ENCODE measurements at regions not wholly inside any gene's neighbourhood (a gene's known extent, or its start where the extent isn't known, plus 50 kb on each side); places are given as distances from the start of the nearest gene placed in this dataset.

DNA sequence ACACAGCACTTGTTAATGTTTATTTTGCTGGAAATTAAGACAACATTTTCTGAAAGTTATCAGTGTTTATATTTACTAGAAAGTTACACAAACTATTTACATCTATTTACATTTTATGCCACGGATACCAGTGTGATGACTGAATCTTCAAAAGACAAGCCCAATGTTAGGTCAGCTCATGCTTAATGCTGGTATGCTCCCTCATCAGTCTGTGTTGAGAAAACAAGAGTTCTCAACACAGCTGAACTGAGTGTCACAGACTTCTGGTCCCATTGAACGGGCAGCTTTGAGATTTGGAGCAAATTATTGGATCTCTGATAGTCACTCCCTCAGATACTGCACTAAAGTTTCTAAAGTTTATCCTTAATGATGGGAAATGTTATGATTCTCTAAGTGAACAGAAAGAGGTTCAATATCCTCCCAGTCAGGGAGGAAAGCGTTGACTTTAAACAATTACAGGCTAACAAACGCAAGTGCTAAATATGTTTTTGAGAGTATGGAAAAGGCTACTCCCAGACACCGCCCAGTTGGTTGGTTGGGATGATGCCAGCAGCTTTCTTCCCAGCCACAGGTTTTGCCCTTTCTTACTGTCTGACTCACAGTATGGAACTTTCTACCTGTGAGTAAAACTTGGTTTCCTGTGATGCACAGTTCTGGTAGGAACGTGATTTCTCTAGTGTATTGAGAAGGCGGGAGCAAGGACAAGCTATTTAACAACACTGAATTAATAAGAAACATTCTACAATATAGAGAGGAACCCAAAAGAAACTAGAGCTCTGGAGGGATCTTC lies 1293.6 kb upstream of the TENM3 start:
- no TSS peak for BruUV-seq (replicated peaks)
- Mint-ChIP-seq H3K4me3 (ENCODE audit: unreplicated experiment) (no peak overlapping the region), H3K27me3 (ENCODE audit: insufficient read depth, unreplicated experiment) (no peaks in the 10 kb centered on the region), H3K36me3 (ENCODE audit: insufficient read depth, unreplicated experiment) (no peaks in the 10 kb centered on the region), H3K27ac (ENCODE audit: unreplicated experiment) (no peak overlapping the region), H3K9me3 (ENCODE audit: unreplicated experiment) (no peaks in the 10 kb centered on the region), H3K4me1 (ENCODE audit: low read depth, unreplicated experiment) (no peaks in the 10 kb centered on the region)
- CTCF ChIA-PET: no interaction called here
- intact Hi-C loops (cut with micrococcal nuclease; ENCODE audit: unreplicated experiment): loop anchor here (5.0 kb wide), 2 partner anchors 122 to 282 kb away; no protein-coding TSS in a partner anchor
- no peaks in the 10 kb centered on the region for H3K36me3 ChIP-seq (ENCODE audit: control insufficient read depth, insufficient read depth, low read length)
- no peak overlapping the region for H3K4me3 ChIP-seq (ENCODE audit: low read depth, low read length)
- H3K9me3 ChIP-seq: no peaks in the 10 kb centered on the region
- no peaks in the 10 kb centered on the region for H3K27me3 ChIP-seq (replicated peaks; ENCODE audit: control insufficient read depth, insufficient read depth, low read length)
- POLR2A ChIA-PET: no interaction called here
- TF ChIP-seq, protein P1, sequence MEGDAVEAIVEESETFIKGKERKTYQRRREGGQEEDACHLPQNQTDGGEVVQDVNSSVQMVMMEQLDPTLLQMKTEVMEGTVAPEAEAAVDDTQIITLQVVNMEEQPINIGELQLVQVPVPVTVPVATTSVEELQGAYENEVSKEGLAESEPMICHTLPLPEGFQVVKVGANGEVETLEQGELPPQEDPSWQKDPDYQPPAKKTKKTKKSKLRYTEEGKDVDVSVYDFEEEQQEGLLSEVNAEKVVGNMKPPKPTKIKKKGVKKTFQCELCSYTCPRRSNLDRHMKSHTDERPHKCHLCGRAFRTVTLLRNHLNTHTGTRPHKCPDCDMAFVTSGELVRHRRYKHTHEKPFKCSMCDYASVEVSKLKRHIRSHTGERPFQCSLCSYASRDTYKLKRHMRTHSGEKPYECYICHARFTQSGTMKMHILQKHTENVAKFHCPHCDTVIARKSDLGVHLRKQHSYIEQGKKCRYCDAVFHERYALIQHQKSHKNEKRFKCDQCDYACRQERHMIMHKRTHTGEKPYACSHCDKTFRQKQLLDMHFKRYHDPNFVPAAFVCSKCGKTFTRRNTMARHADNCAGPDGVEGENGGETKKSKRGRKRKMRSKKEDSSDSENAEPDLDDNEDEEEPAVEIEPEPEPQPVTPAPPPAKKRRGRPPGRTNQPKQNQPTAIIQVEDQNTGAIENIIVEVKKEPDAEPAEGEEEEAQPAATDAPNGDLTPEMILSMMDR (IDR thresholded peaks at IDR 0.05; ENCODE audit: insufficient read depth in 1 of 2, low read depth in 1 of 2, low read length in 1 of 2, severe bottlenecking in 1 of 2, unreplicated experiment in 1 of 2): no peak
- H3K4me1 ChIP-seq: no peaks in the 10 kb centered on the region
- DNase-seq: no peak

DNA sequence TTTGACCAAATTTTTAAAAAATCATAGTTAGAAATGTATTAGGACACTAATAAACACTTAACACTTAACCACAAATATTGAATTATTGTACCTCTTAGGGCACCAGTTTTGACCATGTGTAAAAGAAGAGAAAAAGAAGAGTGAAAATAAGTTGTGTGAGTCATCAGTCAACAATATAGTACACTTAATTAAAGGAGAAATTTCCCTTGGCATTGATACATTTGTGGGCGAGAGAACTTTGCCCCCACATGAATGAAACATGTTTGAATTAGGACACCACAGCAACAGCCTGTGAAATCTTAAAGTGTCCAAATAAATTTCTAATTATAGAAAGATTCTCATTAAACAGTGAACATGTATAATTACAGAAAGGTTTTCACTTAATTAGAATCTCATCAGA lies 1292.8 kb upstream of the TENM3 start:
- ChIA-PET POLR2A (no interaction called here), CTCF (no interaction called here)
- no peaks in the 10 kb centered on the region for H3K36me3 Mint-ChIP-seq (ENCODE audit: insufficient read depth, unreplicated experiment)
- TF ChIP-seq, protein P1 (IDR thresholded peaks at IDR 0.05; ENCODE audit: insufficient read depth in 1 of 2, low read depth in 1 of 2, low read length in 1 of 2, severe bottlenecking in 1 of 2, unreplicated experiment in 1 of 2): no peak
- H3K27ac Mint-ChIP-seq (ENCODE audit: unreplicated experiment): no peak overlapping the region
- H3K27me3 ChIP-seq (replicated peaks; ENCODE audit: control insufficient read depth, insufficient read depth, low read length): no peaks in the 10 kb centered on the region
- intact Hi-C loops (cut with micrococcal nuclease; ENCODE audit: unreplicated experiment): loop anchor here (5.0 kb wide), 1 partner anchor 123 kb away; no protein-coding TSS in a partner anchor
- no peaks in the 10 kb centered on the region for H3K9me3 ChIP-seq
- no TSS peak for BruUV-seq (replicated peaks)
- no peak overlapping the region for H3K4me3 ChIP-seq (ENCODE audit: low read depth, low read length)
- no peaks in the 10 kb centered on the region for H3K4me1 Mint-ChIP-seq (ENCODE audit: low read depth, unreplicated experiment)
- H3K27me3 Mint-ChIP-seq (ENCODE audit: insufficient read depth, unreplicated experiment): no peaks in the 10 kb centered on the region
- no peak for DNase-seq
- H3K4me1 ChIP-seq: no peaks in the 10 kb centered on the region
- no peaks in the 10 kb centered on the region for H3K36me3 ChIP-seq (ENCODE audit: control insufficient read depth, insufficient read depth, low read length)
- no peak overlapping the region for H3K4me3 Mint-ChIP-seq (ENCODE audit: unreplicated experiment)
- H3K9me3 Mint-ChIP-seq (ENCODE audit: unreplicated experiment): no peaks in the 10 kb centered on the region

DNA sequence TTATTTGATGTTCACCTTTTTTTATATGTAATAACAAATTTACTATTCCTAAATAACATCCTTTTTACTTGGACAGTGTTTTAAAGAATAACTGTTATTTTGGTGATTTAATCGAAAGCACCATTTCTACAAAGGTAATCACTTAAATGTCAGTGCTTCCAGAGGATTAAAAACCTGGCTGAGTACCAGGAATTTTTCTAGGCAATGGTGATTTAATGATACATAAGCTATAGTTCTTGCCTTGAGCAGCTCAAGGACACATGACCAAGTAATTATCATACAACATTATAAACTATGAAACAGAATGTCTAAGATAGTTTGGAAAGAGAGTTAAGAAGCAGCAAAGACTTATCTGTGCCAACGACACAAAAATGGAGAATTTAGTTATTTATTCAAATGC lies 1291.9 kb upstream of the TENM3 start:
- CTCF ChIA-PET: no interaction called here
- no peaks in the 10 kb centered on the region for H3K36me3 Mint-ChIP-seq (ENCODE audit: insufficient read depth, unreplicated experiment)
- Histone ChIP-seq H3K4me3 (ENCODE audit: low read depth, low read length) (no peak overlapping the region), H3K4me1 (no peaks in the 10 kb centered on the region), H3K36me3 (ENCODE audit: control insufficient read depth, insufficient read depth, low read length) (no peaks in the 10 kb centered on the region), H3K9me3 (no peaks in the 10 kb centered on the region), H3K27me3 (replicated peaks; ENCODE audit: control insufficient read depth, insufficient read depth, low read length) (no peaks in the 10 kb centered on the region)
- no peak overlapping the region for H3K27ac Mint-ChIP-seq (ENCODE audit: unreplicated experiment)
- no peaks in the 10 kb centered on the region for H3K4me1 Mint-ChIP-seq (ENCODE audit: low read depth, unreplicated experiment)
- H3K9me3 Mint-ChIP-seq (ENCODE audit: unreplicated experiment): no peaks in the 10 kb centered on the region
- TF ChIP-seq, protein P1 (IDR thresholded peaks at IDR 0.05; ENCODE audit: insufficient read depth in 1 of 2, low read depth in 1 of 2, low read length in 1 of 2, severe bottlenecking in 1 of 2, unreplicated experiment in 1 of 2): no peak
- POLR2A ChIA-PET: no interaction called here
- no peaks in the 10 kb centered on the region for H3K27me3 Mint-ChIP-seq (ENCODE audit: insufficient read depth, unreplicated experiment)
- no TSS peak for BruUV-seq (replicated peaks)
- intact Hi-C loops (cut with micrococcal nuclease; ENCODE audit: unreplicated experiment): loop anchor here (5.0 kb wide), 1 partner anchor 124 kb away; no protein-coding TSS in a partner anchor
- no peak for DNase-seq
- no peak overlapping the region for H3K4me3 Mint-ChIP-seq (ENCODE audit: unreplicated experiment)

Measured in Caco-2 (cell line).